ENCODE measurements at regions not wholly inside any gene's neighbourhood (a gene's known extent, or its start where the extent isn't known, plus 50 kb on each side); places are given as distances from the start of the nearest gene placed in this dataset.

- TF ChIP-seq CTCF (IDR thresholded peaks at IDR 0.05 in 4 of 5, conservative IDR thresholded peaks at IDR 0.05 in 1 of 5) (no peak), POLR2A (IDR thresholded peaks at IDR 0.05) (no peak)
These were observed 158.2 kb upstream of the IMPG1 start for GRCh38 chr6:76230711-76231110.
